ENCODE measurements at regions not wholly inside any gene's neighbourhood (a gene's known extent, or its start where the extent isn't known, plus 50 kb on each side); places are given as distances from the start of the nearest gene placed in this dataset.

- H3K4me3 ChIP-seq (ENCODE audit: low read length) = no peak overlapping the region
- TF ChIP-seq CTCF (conservative IDR thresholded peaks at IDR 0.05; ENCODE audit: low read depth, low read length) = no peak
- no peak for DNase-seq (ENCODE audit: low read depth)
Observed at GRCh38 chr5:117801583-117801982, 1186.8 kb downstream of the DTWD2 start.

GRCh38 chr5:117800261-117800660 lies 1188.1 kb downstream of the DTWD2 start:
- no peak overlapping the region for H3K4me3 ChIP-seq (ENCODE audit: low read length)
- no peak for TF ChIP-seq CTCF (conservative IDR thresholded peaks at IDR 0.05; ENCODE audit: low read depth, low read length)
- peak; percentile 17 for DNase-seq (ENCODE audit: low read depth)

GRCh38 chr5:117794847-117795246 lies 1193.5 kb downstream of the DTWD2 start:
- no peak for DNase-seq (ENCODE audit: low read depth)
- TF ChIP-seq CTCF (conservative IDR thresholded peaks at IDR 0.05; ENCODE audit: low read depth, low read length) = no peak
- no peak overlapping the region for H3K4me3 ChIP-seq (ENCODE audit: low read length)

GRCh38 chr5:117793963-117794362 lies 1194.4 kb downstream of the DTWD2 start:
- H3K4me3 ChIP-seq (ENCODE audit: low read length) = no peak overlapping the region
- no peak for DNase-seq (ENCODE audit: low read depth)
- no peak for TF ChIP-seq CTCF (conservative IDR thresholded peaks at IDR 0.05; ENCODE audit: low read depth, low read length)

GRCh38 chr5:117792476-117792875 lies 1195.9 kb downstream of the DTWD2 start:
- TF ChIP-seq CTCF (conservative IDR thresholded peaks at IDR 0.05; ENCODE audit: low read depth, low read length) = no peak
- no peak for DNase-seq (ENCODE audit: low read depth)
- H3K4me3 ChIP-seq (ENCODE audit: low read length) = no peak overlapping the region

- H3K4me3 ChIP-seq (ENCODE audit: low read length) = no peak overlapping the region
- DNase-seq (ENCODE audit: low read depth) = no peak
- TF ChIP-seq CTCF (conservative IDR thresholded peaks at IDR 0.05; ENCODE audit: low read depth, low read length) = no peak
Observed at GRCh38 chr5:117788596-117788995, 1199.8 kb downstream of the DTWD2 start.

GRCh38 chr5:117779171-117779570 lies 1204.5 kb upstream of the SEMA6A start:
- no peak for TF ChIP-seq CTCF (conservative IDR thresholded peaks at IDR 0.05; ENCODE audit: low read depth, low read length)
- no peak overlapping the region for H3K4me3 ChIP-seq (ENCODE audit: low read length)
- DNase-seq (ENCODE audit: low read depth) = no peak
